Upper lobe of left lung (tissue), 4 donors: ENCODE measurements at regions not wholly inside any gene's neighbourhood (a gene's known extent, or its start where the extent isn't known, plus 50 kb on each side); places are given as distances from the start of the nearest gene placed in this dataset.

ENCODE experiments used
- CTCF ChIP-seq, 6 experiments: fragments of 450-650 bp in 4 of 6; fragments of 200-600 bp in 2 of 6; sonication (generic) in 2 of 6; IDR thresholded peaks; one replicate each; pipeline ENCODE4 v1.5.1; 2016 to 2019; ENCODE audit warnings: antibody characterized with exemption in 6 of 6
- EP300 ChIP-seq, 4 donors: sonication (generic); formaldehyde crosslinking; IDR thresholded peaks; one replicate each; pipeline ENCODE4 v1.5.1; 2017; ENCODE audit warnings: antibody characterized with exemption in 4 of 4, control low read depth in 2 of 4

- no peak for TF ChIP-seq CTCF (IDR thresholded peaks at IDR 0.05)
- no peak for TF ChIP-seq EP300 (IDR thresholded peaks at IDR 0.05)
Observed at GRCh38 chr9:79334001-79334400, 237.8 kb upstream of the TLE4 start.
